Stimulated activated naive B cell treated with anti-CD40 and anti-IgM and Interleukin-4, amounts not matched to agents 10 μg/mL and 1 μg/mL and 100 μg/mL, for 72 hours (primary cell): ENCODE measurements at regions not wholly inside any gene's neighbourhood (a gene's known extent, or its start where the extent isn't known, plus 50 kb on each side); places are given as distances from the start of the nearest gene placed in this dataset.
"Not testable (repeated sequence)": the region's sequence is repeated elsewhere in the genome, so short reads cannot be mapped to it uniquely, and the experiment has no call there.

Source experiments
- ATAC-seq, 2 donors: fragments of 150-1000 bp; cut with Tn5 transposase; replicated peaks; 2 replicates each; pipeline ENCODE4 v1.10.0; 2021; ENCODE audit warnings: moderate library complexity in 1 of 2
- DNase-seq: peaks from one replicate; pipeline ENCODE4 v3.0.0; 2021
- H3K27ac Mint-ChIP-seq: one replicate; pipeline ENCODE4 v1.8.0; 2022; ENCODE audit warnings: mild to moderate bottlenecking, mixed read lengths
- H3K27me3 Mint-ChIP-seq, 2 donors: one replicate each; pipeline ENCODE4 v1.8.0; 2022; ENCODE audit warnings: mixed read lengths in 2 of 2
- H3K36me3 Mint-ChIP-seq, 2 donors: one replicate each; pipeline ENCODE4 v1.8.0; 2022; ENCODE audit warnings: mixed read lengths in 2 of 2, mild to moderate bottlenecking in 1 of 2
- H3K4me1 Mint-ChIP-seq, 2 donors: one replicate each; pipeline ENCODE4 v1.8.0; 2022; ENCODE audit warnings: mixed read lengths in 2 of 2, mild to moderate bottlenecking in 1 of 2
- H3K4me3 Mint-ChIP-seq, 2 donors: one replicate each; pipeline ENCODE4 v1.8.0; 2022; ENCODE audit warnings: mild to moderate bottlenecking in 2 of 2, mixed read lengths in 2 of 2, moderate library complexity in 1 of 2
- H3K9me3 Mint-ChIP-seq, 2 donors: one replicate each; pipeline ENCODE4 v1.8.0; 2022; ENCODE audit warnings: mixed read lengths in 2 of 2, mild to moderate bottlenecking in 1 of 2

DNA sequence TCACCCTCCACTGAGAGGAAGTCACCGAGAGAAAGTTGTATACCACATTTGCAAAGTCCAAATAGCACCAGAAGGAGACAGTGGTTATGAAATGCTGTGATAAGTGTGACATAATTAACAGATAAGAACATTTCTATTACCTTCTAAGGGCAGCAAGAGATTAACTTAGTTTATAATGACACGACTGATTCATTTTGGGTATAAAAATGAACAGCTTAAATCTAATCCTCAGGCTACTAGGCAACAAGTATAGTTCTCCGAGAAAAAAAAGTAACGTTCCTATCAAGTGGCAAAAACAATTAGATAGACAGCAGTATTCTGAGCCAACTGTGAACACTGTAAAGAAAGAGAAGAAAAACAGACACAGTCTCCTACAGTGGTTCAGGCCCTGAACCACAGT is 431.2 kb upstream of the GRAMD2B start:
- ATAC-seq: no peak
- Mint-ChIP-seq H3K27ac (no peak overlapping the region), H3K4me3 (no peak overlapping the region), H3K4me1 (no peaks in the 10 kb centered on the region), H3K27me3 (peaks cover 12 to 18% of the 10 kb centered on the region in 2 donors), H3K9me3 (peaks cover 0 to under 1% of the 10 kb centered on the region in 2 donors), H3K36me3 (no peaks in the 10 kb centered on the region)
- no peak for DNase-seq

DNA sequence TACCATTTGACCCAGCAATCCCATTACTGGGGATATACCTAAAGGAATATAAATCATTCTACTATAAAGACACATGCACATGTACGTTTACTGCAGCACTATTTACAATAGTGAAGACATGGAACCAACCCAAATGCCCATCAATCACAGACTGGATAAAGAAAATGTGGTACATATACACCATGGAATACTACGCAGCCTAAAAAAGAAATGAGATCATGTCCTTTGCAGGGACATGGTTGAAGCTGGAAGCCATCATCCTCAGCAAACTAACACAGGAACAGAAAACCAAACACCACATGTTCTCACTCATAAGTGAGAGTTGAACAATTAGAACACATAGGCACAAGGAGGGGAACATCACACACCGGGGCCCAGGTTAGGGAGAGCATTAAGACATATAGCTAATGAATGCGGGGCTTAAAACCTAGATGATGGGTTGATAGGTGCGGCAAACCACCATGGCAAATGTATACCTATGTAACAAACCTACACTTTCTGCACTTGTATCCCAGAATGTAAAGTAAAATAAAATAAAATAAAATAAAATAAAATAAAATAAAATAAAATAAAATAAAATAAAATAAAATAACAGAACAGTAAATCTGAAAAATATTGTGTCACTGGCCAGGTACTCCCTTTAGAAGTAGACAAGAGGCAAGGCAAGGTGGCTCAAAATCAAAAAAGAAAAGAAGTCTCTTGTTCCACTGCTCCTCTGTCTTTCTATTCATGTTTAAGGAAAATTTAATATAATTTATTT is 423.8 kb upstream of the GRAMD2B start:
- DNase-seq, H3K36me3 Mint-ChIP-seq, H3K4me1 Mint-ChIP-seq, H3K4me3 Mint-ChIP-seq, ATAC-seq, H3K27ac Mint-ChIP-seq, H3K9me3 Mint-ChIP-seq: not testable (repeated sequence)
- H3K27me3 Mint-ChIP-seq: peaks cover 0 to 17% of the 10 kb centered on the region in 2 donors

DNA sequence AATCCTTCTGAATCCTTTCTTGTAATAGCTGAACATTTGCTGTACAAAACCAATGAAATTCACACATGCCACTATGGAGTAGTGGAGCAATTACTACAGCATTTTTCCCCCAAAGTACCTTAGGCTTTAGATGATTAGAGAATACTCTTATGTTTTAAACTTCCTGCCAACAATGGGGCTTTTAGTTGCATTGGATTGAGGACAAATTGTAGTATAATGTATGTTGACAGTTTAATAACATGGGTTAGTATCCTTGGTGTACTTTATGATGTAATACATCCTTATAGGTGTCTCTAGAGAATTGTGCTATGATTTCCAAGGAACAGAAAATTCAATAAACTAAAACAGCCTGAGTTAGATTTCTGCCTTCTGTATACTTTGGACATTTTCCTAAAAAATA is 422.7 kb upstream of the GRAMD2B start:
- no peak overlapping the region for H3K4me3 Mint-ChIP-seq
- peaks cover 0 to 18% of the 10 kb centered on the region in 2 donors for H3K27me3 Mint-ChIP-seq
- no peak for DNase-seq
- H3K36me3 Mint-ChIP-seq: no peaks in the 10 kb centered on the region
- ATAC-seq: no peak
- H3K4me1 Mint-ChIP-seq: no peaks in the 10 kb centered on the region
- no peak overlapping the region for H3K27ac Mint-ChIP-seq
- H3K9me3 Mint-ChIP-seq: peaks cover 0 to 2% of the 10 kb centered on the region in 2 donors

DNA sequence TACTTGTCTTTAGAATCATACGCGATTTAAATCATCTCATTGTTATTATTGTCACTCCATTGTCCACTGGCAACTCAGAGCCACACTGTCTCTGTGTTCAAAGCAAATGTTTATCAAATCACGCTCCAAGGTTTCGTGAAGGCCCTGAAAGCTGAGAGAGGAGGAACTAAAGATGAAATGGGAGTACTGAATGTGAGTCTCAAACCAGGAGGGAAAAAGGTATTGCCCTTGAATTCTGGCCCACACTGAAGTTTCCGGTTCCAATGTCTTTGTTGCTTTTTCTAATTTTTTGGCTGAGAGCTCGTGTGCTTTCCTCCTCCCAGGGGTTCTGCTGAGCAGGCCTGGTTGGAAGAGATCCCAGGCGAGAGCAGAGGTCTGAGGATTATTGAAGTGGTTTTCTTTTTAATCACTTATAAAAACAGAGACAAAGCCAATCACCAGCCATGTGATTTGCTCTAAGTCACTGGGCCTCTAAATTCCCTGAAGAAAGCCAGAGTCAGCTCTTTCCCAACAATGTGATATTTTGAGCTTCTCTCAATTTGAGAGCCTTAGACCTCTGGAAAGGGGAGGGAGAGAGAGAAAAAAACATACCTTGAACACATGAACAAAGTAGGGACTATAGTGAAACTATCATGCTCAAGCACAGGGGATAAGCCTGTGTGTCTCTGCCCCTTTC is 420.8 kb upstream of the GRAMD2B start:
- no peaks in the 10 kb centered on the region for H3K4me1 Mint-ChIP-seq
- no peaks in the 10 kb centered on the region for H3K9me3 Mint-ChIP-seq
- no peaks in the 10 kb centered on the region for H3K36me3 Mint-ChIP-seq
- ATAC-seq: no peak
- DNase-seq: no peak
- H3K4me3 Mint-ChIP-seq: no peak overlapping the region
- peaks cover 0 to 13% of the 10 kb centered on the region in 2 donors for H3K27me3 Mint-ChIP-seq
- no peak overlapping the region for H3K27ac Mint-ChIP-seq

DNA sequence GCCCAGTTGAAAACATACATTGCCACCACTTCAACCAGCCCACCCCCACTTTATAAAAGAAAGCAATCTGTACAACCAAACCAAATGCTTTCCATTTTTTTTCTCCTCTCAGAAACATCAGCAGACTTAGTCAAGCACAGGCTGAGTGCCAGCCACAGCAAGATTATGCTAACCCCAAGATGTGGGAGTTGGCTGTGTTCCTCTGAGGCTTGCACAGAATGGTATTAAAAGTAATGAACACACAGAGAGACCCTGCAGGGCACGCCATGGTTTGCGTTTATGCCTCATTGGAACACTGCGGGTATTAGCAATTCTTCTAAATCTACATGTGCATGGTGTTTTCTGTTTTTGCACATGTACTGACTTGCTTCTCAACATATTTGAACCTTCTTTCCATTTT is 419.9 kb upstream of the GRAMD2B start:
- no peak overlapping the region for H3K4me3 Mint-ChIP-seq
- DNase-seq (no peak), ATAC-seq (no peak)
- H3K4me1 Mint-ChIP-seq: no peaks in the 10 kb centered on the region
- no peaks in the 10 kb centered on the region for H3K9me3 Mint-ChIP-seq
- no peaks in the 10 kb centered on the region for H3K36me3 Mint-ChIP-seq
- no peak overlapping the region for H3K27ac Mint-ChIP-seq
- peaks cover 0 to 5% of the 10 kb centered on the region in 2 donors for H3K27me3 Mint-ChIP-seq

DNA sequence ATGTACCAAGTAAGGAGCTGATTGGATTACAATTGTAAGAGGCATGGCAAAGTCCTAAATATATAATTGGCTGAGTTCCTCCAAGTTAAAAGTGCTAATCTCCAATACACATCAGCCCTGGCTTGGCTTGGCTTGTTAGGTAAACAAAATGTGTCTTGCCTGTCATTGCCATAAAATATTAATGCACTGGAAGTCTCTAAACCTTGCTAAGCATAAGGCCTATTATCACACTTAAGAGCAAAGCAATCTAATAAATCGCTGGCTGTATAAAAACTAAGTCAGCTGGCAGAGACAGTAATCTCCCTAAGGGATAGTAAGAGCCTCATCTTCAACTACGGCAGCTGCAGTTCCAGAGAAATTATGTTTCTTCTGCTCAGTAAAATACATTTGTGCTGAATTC is 418.6 kb upstream of the GRAMD2B start:
- Mint-ChIP-seq H3K9me3 (no peaks in the 10 kb centered on the region), H3K4me1 (no peaks in the 10 kb centered on the region), H3K4me3 (no peak overlapping the region), H3K27ac (no peak overlapping the region), H3K27me3 (peaks cover 0 to 5% of the 10 kb centered on the region in 2 donors), H3K36me3 (no peaks in the 10 kb centered on the region)
- no peak for DNase-seq
- no peak for ATAC-seq

DNA sequence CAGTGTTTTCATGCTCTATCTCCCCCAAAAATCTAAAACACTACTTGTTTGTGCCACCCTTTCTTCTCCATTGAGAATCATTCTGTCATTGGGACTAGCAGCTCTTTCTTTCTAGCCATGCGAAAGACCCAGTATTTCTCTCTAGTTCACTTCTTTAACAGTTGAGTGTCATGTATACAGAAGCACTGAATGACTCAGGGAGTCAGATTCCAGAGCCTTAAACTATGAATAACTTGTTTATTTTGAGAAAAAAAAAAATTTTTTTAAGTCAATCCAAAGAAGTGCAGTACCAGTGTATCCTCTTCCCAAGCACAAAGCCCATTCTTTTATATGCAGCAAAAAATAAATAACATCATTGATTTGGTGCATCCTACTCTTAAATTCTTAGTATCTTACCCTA is 415.4 kb upstream of the GRAMD2B start:
- ATAC-seq: no peak
- no peak for DNase-seq
- no peak overlapping the region for H3K27ac Mint-ChIP-seq
- H3K9me3 Mint-ChIP-seq: no peaks in the 10 kb centered on the region
- H3K4me1 Mint-ChIP-seq: no peaks in the 10 kb centered on the region
- H3K27me3 Mint-ChIP-seq: peaks cover under 1 to 5% of the 10 kb centered on the region in 2 donors
- H3K36me3 Mint-ChIP-seq: no peaks in the 10 kb centered on the region
- no peak overlapping the region for H3K4me3 Mint-ChIP-seq

DNA sequence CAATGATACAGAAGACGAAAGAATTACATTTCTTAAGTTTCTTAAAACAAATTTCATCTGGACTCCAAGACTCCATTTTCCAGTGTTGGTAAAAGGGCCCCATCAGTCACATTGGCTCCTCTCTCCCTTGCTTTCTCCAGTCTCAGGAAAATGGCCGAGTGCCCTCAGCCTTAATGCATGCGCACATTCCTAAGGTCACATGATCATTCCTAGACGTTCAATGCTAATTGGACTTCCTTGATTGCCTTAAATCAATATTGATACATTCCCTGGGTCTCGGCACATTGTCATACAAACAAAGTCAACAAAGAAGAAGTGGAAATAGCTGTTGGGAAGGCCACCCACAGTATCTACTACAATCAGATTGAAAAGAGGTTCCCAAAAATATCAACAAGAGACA is 413.6 kb upstream of the GRAMD2B start:
- no peaks in the 10 kb centered on the region for H3K4me1 Mint-ChIP-seq
- peaks cover 5 to 8% of the 10 kb centered on the region in 2 donors for H3K27me3 Mint-ChIP-seq
- H3K36me3 Mint-ChIP-seq: no peaks in the 10 kb centered on the region
- DNase-seq: no peak
- no peaks in the 10 kb centered on the region for H3K9me3 Mint-ChIP-seq
- no peak for ATAC-seq
- no peak overlapping the region for H3K27ac Mint-ChIP-seq
- H3K4me3 Mint-ChIP-seq: no peak overlapping the region

DNA sequence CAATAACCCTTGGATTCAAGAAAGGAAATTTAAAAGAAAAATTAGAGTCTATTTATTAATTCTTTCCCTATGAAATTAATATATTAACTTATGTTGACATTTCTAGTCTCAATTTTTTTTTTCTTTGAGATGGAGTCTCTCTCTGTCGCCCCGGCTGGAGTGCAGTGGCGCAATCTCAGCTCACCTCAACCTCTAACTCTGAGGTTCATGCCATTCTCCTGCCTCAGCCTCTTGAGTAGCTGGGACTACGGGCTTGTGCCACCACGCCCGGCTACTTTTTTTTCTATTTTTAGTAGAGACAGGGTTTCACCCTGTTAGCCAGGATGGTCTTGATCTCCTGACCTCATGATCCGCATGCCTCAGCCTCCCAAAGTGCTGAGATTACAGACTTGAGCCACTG is 411.7 kb upstream of the GRAMD2B start:
- H3K36me3 Mint-ChIP-seq, H3K9me3 Mint-ChIP-seq, H3K27ac Mint-ChIP-seq, H3K4me1 Mint-ChIP-seq, ATAC-seq, DNase-seq, H3K4me3 Mint-ChIP-seq, H3K27me3 Mint-ChIP-seq: not testable (repeated sequence)

DNA sequence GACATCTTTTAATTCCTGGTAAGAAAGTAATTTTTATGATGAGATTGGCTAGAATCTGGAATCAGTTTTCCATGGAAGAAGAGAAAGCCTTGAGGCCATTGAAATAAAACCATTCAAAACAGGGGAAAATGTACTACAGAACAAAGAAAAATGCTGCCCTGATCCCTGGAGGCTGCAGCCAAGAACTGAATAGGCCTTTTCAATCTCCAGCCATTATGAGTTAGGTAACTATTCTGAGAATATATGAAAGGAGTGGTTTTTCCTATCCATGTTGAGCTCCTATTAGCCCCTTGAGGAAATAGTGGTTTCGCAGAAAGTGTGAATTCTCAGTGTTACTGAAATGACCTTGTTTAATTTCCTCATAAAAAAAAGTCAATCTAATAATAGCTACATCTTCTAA is 408.5 kb upstream of the GRAMD2B start:
- Mint-ChIP-seq H3K36me3 (no peaks in the 10 kb centered on the region), H3K27ac (no peak overlapping the region), H3K4me1 (no peaks in the 10 kb centered on the region), H3K9me3 (no peaks in the 10 kb centered on the region), H3K27me3 (peaks cover 0 to 8% of the 10 kb centered on the region in 2 donors), H3K4me3 (no peak overlapping the region)
- ATAC-seq (no peak), DNase-seq (no peak)

DNA sequence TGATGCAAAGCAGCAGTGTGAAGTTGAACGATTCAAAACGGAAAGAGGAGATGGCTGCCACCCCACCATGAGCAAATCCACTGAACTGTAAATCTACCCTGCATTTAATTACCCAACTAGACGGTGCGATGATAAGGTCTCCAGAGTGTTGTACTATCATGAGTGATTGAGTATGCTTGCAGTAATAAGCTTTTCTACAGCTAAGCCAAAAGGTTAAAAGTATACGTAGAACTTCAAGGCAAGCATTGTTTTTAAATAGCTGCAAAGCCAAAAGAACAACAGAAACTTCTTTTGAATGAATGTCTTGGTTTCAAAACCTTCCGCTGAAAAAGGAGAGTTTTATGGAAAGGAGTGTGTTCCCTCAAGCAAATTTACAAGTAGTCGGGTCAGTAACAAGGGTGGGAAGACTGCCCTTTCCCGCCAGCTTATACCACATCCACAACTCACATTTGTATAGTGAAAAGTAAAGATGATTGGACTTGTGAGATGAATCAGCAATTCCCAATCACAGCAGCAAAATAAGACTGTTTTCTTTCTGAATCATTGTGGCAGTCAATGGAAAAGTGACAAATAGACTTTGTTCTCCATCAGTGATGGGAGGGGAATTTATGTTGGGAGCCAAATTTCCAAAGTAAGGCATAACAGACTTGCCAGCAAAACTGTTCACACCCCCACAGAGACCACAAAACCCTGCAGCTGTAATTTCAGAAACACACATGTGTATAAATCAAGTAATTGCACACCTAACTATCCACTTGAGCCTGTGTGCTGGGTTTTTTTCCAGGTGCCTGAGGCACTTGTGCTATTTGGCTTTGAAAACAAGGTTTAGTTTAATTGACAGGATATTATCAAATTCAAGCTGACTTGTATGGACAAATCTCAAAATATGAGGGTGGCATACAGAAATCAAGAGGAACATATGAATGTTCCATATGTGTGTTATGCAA is 407.7 kb upstream of the GRAMD2B start:
- Mint-ChIP-seq H3K36me3 (no peaks in the 10 kb centered on the region), H3K4me3 (no peak overlapping the region), H3K9me3 (no peaks in the 10 kb centered on the region), H3K27ac (no peak overlapping the region), H3K4me1 (no peaks in the 10 kb centered on the region), H3K27me3 (peaks cover 0 to 11% of the 10 kb centered on the region in 2 donors)
- DNase-seq: no peak
- no peak for ATAC-seq

DNA sequence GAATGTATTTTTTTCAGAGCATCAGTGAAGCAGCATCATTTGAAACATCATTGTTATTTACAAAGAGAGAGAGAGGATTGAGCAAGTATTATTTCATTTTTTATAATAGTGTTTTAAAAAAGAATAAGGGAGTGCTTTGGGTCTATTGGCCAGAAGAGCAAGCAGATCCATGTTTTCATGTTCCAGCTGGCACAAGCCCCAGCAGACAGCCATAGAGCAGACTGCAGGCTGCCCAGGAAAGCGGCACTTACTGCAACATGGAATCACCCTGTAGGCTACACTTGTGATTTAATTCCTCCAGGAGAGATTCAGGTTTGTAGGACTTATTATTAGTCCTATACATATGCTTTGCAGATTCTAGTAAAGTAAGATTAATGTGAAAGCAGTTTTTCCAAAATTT is 407.0 kb upstream of the GRAMD2B start:
- H3K4me1 Mint-ChIP-seq: no peaks in the 10 kb centered on the region
- no peaks in the 10 kb centered on the region for H3K36me3 Mint-ChIP-seq
- DNase-seq (no peak), ATAC-seq (no peak)
- H3K27me3 Mint-ChIP-seq: peaks cover 0 to 11% of the 10 kb centered on the region in 2 donors
- no peak overlapping the region for H3K4me3 Mint-ChIP-seq
- H3K9me3 Mint-ChIP-seq: no peaks in the 10 kb centered on the region
- H3K27ac Mint-ChIP-seq: no peak overlapping the region

DNA sequence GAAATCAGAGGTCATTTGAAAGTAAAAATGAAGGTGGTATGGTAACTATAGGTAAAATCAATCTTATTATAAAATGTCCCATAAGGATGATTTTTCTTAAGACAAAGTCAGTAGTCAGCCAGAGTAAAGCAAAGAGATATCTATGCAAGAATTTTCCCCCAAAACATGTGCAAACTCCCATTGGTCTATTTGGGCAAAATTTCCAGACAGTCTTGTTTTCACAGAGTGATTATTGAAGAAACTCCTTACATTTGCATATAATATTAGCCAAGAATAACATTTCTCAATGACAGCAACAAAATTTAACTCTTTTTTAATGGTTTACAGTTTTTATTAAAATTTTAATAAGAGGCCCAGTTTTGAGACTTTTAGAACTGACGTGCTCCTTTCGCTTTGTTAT is 406.1 kb upstream of the GRAMD2B start:
- DNase-seq (no peak), ATAC-seq (no peak)
- Mint-ChIP-seq H3K36me3 (no peaks in the 10 kb centered on the region), H3K9me3 (no peaks in the 10 kb centered on the region), H3K27ac (no peak overlapping the region), H3K27me3 (peaks cover 0 to 11% of the 10 kb centered on the region in 2 donors), H3K4me3 (no peak overlapping the region), H3K4me1 (no peaks in the 10 kb centered on the region)

DNA sequence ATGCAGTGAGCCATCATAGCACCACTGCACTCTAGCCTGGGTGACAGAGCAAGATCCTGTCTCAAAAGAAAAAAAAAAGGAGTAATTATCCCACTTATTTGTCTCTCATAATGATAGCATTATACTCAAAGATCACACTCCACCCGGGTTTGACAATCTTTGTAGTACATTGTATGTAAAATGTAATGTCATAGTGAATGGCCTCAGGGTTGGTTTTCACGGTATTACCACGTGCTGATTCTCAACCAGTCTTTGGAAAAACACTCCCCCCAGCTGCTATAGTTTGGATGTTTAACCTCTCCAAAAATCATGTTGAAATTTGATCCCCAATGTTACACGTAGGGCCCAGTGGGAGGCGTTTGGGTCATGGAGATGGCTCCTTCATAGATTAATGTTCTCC is 402.4 kb upstream of the GRAMD2B start:
- DNase-seq: no peak
- Mint-ChIP-seq H3K4me3 (no peak overlapping the region), H3K36me3 (no peaks in the 10 kb centered on the region), H3K4me1 (no peaks in the 10 kb centered on the region), H3K9me3 (peaks cover 0 to 3% of the 10 kb centered on the region in 2 donors), H3K27me3 (peaks cover 0 to 8% of the 10 kb centered on the region in 2 donors), H3K27ac (no peak overlapping the region)
- ATAC-seq: no peak
